DOHH2 (cell line): ENCODE measurements at regions not wholly inside any gene's neighbourhood (a gene's known extent, or its start where the extent isn't known, plus 50 kb on each side); places are given as distances from the start of the nearest gene placed in this dataset.

ENCODE experiments used
- H3F3A ChIP-seq: fragments of 200-600 bp; sonication (generic), shearing (Covaris generic); 2 replicates; pipeline ENCODE4 v1.6.0; 2016; ENCODE audit warnings: antibody characterized with exemption, mild to moderate bottlenecking; ENCODE audit not compliant: control insufficient read depth, insufficient read depth
- H3K27ac ChIP-seq: fragments of 200-600 bp; sonication (generic); 2 replicates; pipeline ENCODE4 v1.5.1; 2014; ENCODE audit warnings: low read depth, mild to moderate bottlenecking, low read length, moderate library complexity
- H3K27me3 ChIP-seq: fragments of 200-600 bp; sonication (generic); 2 replicates; pipeline ENCODE4 v1.6.1; 2014; ENCODE audit warnings: mild to moderate bottlenecking, low read length, mixed read lengths; ENCODE audit not compliant: control insufficient read depth
- H3K36me3 ChIP-seq: fragments of 200-600 bp; sonication (generic); 2 replicates; pipeline ENCODE4 v1.6.1; 2014; ENCODE audit warnings: mild to moderate bottlenecking, low read length, moderate library complexity, mixed read lengths; ENCODE audit not compliant: control insufficient read depth
- H3K4me1 ChIP-seq: fragments of 200-600 bp; sonication (generic); 2 replicates; pipeline ENCODE4 v1.6.1; 2014; ENCODE audit warnings: mild to moderate bottlenecking, low read length, mixed read lengths; ENCODE audit not compliant: control insufficient read depth
- H3K4me2 ChIP-seq: fragments of 200-600 bp; sonication (generic); 2 replicates; pipeline ENCODE4 v1.6.0; 2014; ENCODE audit warnings: mild to moderate bottlenecking, low read length, moderate library complexity
- H3K4me3 ChIP-seq: fragments of 200-600 bp; sonication (generic); 2 replicates; pipeline ENCODE4 v1.5.1; 2014; ENCODE audit warnings: mild to moderate bottlenecking, low read length, mixed read lengths
- H3K79me2 ChIP-seq: fragments of 200-600 bp; sonication (generic); 2 replicates; pipeline ENCODE4 v1.6.1; 2014; ENCODE audit warnings: mild to moderate bottlenecking, low read length, mixed read lengths; ENCODE audit not compliant: control insufficient read depth
- H3K9me2 ChIP-seq: fragments of 200-600 bp; sonication (generic); replicated peaks from 2 replicates; pipeline ENCODE4 v1.6.1; 2014; ENCODE audit warnings: mild to moderate bottlenecking, low read length, mixed read lengths; ENCODE audit not compliant: control insufficient read depth
- H3K9me3 ChIP-seq: fragments of 200-600 bp; sonication (generic); 2 replicates; pipeline ENCODE4 v1.6.1; 2014; ENCODE audit warnings: antibody characterized with exemption, low read length, mixed read lengths; ENCODE audit not compliant: control insufficient read depth, insufficient read depth
- H4K20me1 ChIP-seq: fragments of 200-600 bp; sonication (generic); 2 replicates; pipeline ENCODE4 v1.6.0; 2014; ENCODE audit warnings: low read depth, mild to moderate bottlenecking, antibody characterized with exemption, low read length, moderate library complexity; ENCODE audit not compliant: control insufficient read depth, insufficient read depth
- CTCF ChIP-seq: fragments of 200-600 bp; sonication (generic); IDR thresholded peaks from one replicate; pipeline ENCODE4 v1.5.1; 2014; ENCODE audit warnings: antibody characterized with exemption, mild to moderate bottlenecking, low read depth, low read length; ENCODE audit not compliant: poor library complexity, severe bottlenecking
- EZH2phosphoT487 ChIP-seq: fragments of 200-600 bp; sonication (generic); IDR thresholded peaks from 2 replicates; pipeline ENCODE4 v1.6.1; 2017; ENCODE audit warnings: borderline replicate concordance, mild to moderate bottlenecking, antibody characterized with exemption, low read length, moderate library complexity, mixed read lengths

- no peaks in the 10 kb centered on the region for H3K4me1 ChIP-seq
- no peaks in the 10 kb centered on the region for H4K20me1 ChIP-seq
- TF ChIP-seq CTCF = no peak
- TF ChIP-seq EZH2phosphoT487 = no peak
- no peak overlapping the region for H3K27ac ChIP-seq
- H3K9me2 ChIP-seq = no peaks in the 10 kb centered on the region
- no peaks in the 10 kb centered on the region for H3K27me3 ChIP-seq
- no peaks in the 10 kb centered on the region for H3K9me3 ChIP-seq
- H3K79me2 ChIP-seq = no peaks in the 10 kb centered on the region
- no peak overlapping the region for H3K4me2 ChIP-seq
- no peaks in the 10 kb centered on the region for H3K36me3 ChIP-seq
- no peak overlapping the region for H3K4me3 ChIP-seq
- no peaks in the 10 kb centered on the region for H3F3A ChIP-seq
Measured at GRCh38 chr9:79266986-79267385, 304.8 kb upstream of the TLE4 start.

- no peaks in the 10 kb centered on the region for H3K9me2 ChIP-seq
- no peak overlapping the region for H3K27ac ChIP-seq
- no peak overlapping the region for H3K4me3 ChIP-seq
- no peak overlapping the region for H3K4me2 ChIP-seq
- H3K79me2 ChIP-seq = no peaks in the 10 kb centered on the region
- TF ChIP-seq EZH2phosphoT487 = no peak
- no peak for TF ChIP-seq CTCF
- no peaks in the 10 kb centered on the region for H3F3A ChIP-seq
- no peaks in the 10 kb centered on the region for H3K4me1 ChIP-seq
- H4K20me1 ChIP-seq = no peaks in the 10 kb centered on the region
- no peaks in the 10 kb centered on the region for H3K36me3 ChIP-seq
- no peaks in the 10 kb centered on the region for H3K9me3 ChIP-seq
- H3K27me3 ChIP-seq = no peaks in the 10 kb centered on the region
Measured at GRCh38 chr9:79268806-79269205, 303.0 kb upstream of the TLE4 start.

GRCh38 chr9:79273311-79273710, 298.5 kb upstream of the TLE4 start:
- Histone ChIP-seq H3K9me3 (no peaks in the 10 kb centered on the region), H3K9me2 (no peaks in the 10 kb centered on the region), H3K27ac (no peak overlapping the region), H3K27me3 (no peaks in the 10 kb centered on the region), H3K4me2 (no peak overlapping the region), H3K4me3 (no peak overlapping the region), H3K79me2 (no peaks in the 10 kb centered on the region), H4K20me1 (no peaks in the 10 kb centered on the region), H3K36me3 (no peaks in the 10 kb centered on the region), H3F3A (no peaks in the 10 kb centered on the region), H3K4me1 (no peaks in the 10 kb centered on the region)
- TF ChIP-seq CTCF = no peak
- TF ChIP-seq EZH2phosphoT487 = no peak

GRCh38 chr9:79279356-79279755, 292.4 kb upstream of the TLE4 start:
- Histone ChIP-seq H3K4me1 (no peaks in the 10 kb centered on the region), H3K4me3 (no peak overlapping the region), H3K27ac (no peak overlapping the region), H3F3A (no peaks in the 10 kb centered on the region), H3K9me3 (no peaks in the 10 kb centered on the region; the same call in 1 of the 2 replicates), H3K79me2 (no peaks in the 10 kb centered on the region), H3K9me2 (no peaks in the 10 kb centered on the region), H3K36me3 (no peaks in the 10 kb centered on the region), H3K4me2 (no peak overlapping the region), H4K20me1 (no peaks in the 10 kb centered on the region), H3K27me3 (no peaks in the 10 kb centered on the region)
- TF ChIP-seq CTCF (no peak), EZH2phosphoT487 (no peak)
